Esophagus squamous epithelium (tissue), 5 donors: ENCODE measurements at regions not wholly inside any gene's neighbourhood (a gene's known extent, or its start where the extent isn't known, plus 50 kb on each side); places are given as distances from the start of the nearest gene placed in this dataset.

Source experiments
- DNase-seq: peaks from one replicate; lab custom pipeline; 2025; lab: John Stamatoyannopoulos, UW
- H3K27ac ChIP-seq, 4 donors: fragments of 200-600 bp; sonication (generic); one replicate each; pipeline ENCODE4 v1.5.1; 2016 to 2019; ENCODE audit warnings: mild to moderate bottlenecking in 1 of 4
- H3K27me3 ChIP-seq, 4 donors: fragments of 200-600 bp; sonication (generic); 1 replicate in 3 of 4; 2 replicates in 1 of 4; pipeline versions ENCODE4 v1.5.1 to v1.6.0; 2017 to 2021; ENCODE audit warnings: antibody characterized with exemption in 1 of 4
- H3K36me3 ChIP-seq, 3 donors: fragments of 200-600 bp; sonication (generic); one replicate each; pipeline ENCODE4 v1.5.1; 2016 to 2019
- H3K4me1 ChIP-seq, 3 donors: fragments of 200-600 bp; sonication (generic); one replicate each; pipeline ENCODE4 v1.5.1; 2017 to 2019
- H3K4me3 ChIP-seq, 4 donors: fragments of 200-600 bp; sonication (generic); 1 replicate in 3 of 4; 2 replicates in 1 of 4; pipeline ENCODE4 v1.5.1; 2016 to 2019; ENCODE audit warnings: mild to moderate bottlenecking in 2 of 4, moderate library complexity in 1 of 4
- H3K9me3 ChIP-seq, 3 donors: fragments of 200-600 bp; sonication (generic); one replicate each; pipeline ENCODE4 v1.5.1; 2016 to 2019
- POLR2A ChIP-seq, 4 donors: fragments of 450-650 bp; IDR thresholded peaks; one replicate each; pipeline ENCODE4 v1.6.1; 2017; ENCODE audit warnings: antibody characterized with exemption in 4 of 4, mild to moderate bottlenecking in 4 of 4, moderate library complexity in 3 of 4
- WGBS, 2 donors: methylation state at CpG; one replicate each; pipeline ENCODE4 v1.1.5; 2018; 5-methylcytosine and 5-hydroxymethylcytosine counted together
- intact Hi-C: fragments of 100-400 bp; cut with DNase I; formaldehyde crosslinking; loops from one replicate; pipeline ENCODE4 v1.15.0; 2022
- TF ChIP-seq, protein P1 (sequence below), 6 experiments: fragments of 450-650 bp in 4 of 6; fragments of 200-600 bp in 2 of 6; sonication (generic) in 2 of 6; IDR thresholded peaks; one replicate each; pipeline ENCODE4 v1.5.1; 2016 to 2019; ENCODE audit warnings: antibody characterized with exemption in 6 of 6, mild to moderate bottlenecking in 4 of 6, moderate library complexity in 4 of 6
- donor health status: DM: yes; HTN: yes; CAD: no.

GRCh38 chr5:41575110-41575779, 64.8 kb upstream of the PLCXD3 start:
- TF ChIP-seq, protein P1, sequence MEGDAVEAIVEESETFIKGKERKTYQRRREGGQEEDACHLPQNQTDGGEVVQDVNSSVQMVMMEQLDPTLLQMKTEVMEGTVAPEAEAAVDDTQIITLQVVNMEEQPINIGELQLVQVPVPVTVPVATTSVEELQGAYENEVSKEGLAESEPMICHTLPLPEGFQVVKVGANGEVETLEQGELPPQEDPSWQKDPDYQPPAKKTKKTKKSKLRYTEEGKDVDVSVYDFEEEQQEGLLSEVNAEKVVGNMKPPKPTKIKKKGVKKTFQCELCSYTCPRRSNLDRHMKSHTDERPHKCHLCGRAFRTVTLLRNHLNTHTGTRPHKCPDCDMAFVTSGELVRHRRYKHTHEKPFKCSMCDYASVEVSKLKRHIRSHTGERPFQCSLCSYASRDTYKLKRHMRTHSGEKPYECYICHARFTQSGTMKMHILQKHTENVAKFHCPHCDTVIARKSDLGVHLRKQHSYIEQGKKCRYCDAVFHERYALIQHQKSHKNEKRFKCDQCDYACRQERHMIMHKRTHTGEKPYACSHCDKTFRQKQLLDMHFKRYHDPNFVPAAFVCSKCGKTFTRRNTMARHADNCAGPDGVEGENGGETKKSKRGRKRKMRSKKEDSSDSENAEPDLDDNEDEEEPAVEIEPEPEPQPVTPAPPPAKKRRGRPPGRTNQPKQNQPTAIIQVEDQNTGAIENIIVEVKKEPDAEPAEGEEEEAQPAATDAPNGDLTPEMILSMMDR (IDR thresholded peaks at IDR 0.05) = no peak
- no peak for TF ChIP-seq POLR2A (IDR thresholded peaks at IDR 0.05)
- no peaks in the 10 kb centered on the region for H3K27me3 ChIP-seq
- 88 to 100% methylated on average over 1 of the region's 1 CpG for WGBS, 2 donors
- intact Hi-C loops = no loop called here
- no peak overlapping the region for H3K27ac ChIP-seq
- peaks cover 0 to 2% (median 0%) of the 10 kb centered on the region in 3 donors for H3K9me3 ChIP-seq
- no peaks in the 10 kb centered on the region for H3K36me3 ChIP-seq
- no peak overlapping the region for H3K4me3 ChIP-seq
- H3K4me1 ChIP-seq = no peaks in the 10 kb centered on the region
- no peak for DNase-seq

DNA sequence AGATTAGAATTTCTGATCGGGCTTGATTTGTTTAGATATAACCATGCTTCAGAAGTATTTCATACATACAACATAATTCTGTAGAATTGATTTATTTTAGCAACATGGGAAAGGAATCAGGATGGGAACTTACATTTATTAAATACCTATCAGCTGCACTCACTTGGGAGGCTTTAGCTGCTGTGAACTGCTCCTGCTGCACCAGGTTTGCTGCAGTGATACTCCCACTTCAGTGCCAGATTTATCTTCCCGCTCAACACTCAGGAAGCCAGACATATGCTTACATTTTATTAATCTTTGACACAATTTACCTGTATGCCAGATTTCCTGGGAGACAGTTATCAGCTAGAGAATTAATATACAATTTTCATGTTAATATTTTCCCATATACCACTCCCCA, 64.0 kb upstream of the PLCXD3 start:
- H3K27me3 ChIP-seq = no peaks in the 10 kb centered on the region
- no peak overlapping the region for H3K4me3 ChIP-seq
- H3K9me3 ChIP-seq = peaks cover 0 to 4% (median 0%) of the 10 kb centered on the region in 3 donors
- 65 to 76% methylated on average over 2 of the region's 2 CpGs for WGBS, 2 donors
- intact Hi-C loops = no loop called here
- TF ChIP-seq, protein P1 (IDR thresholded peaks at IDR 0.05) = no peak
- TF ChIP-seq POLR2A (IDR thresholded peaks at IDR 0.05) = no peak
- H3K27ac ChIP-seq = no peak overlapping the region
- no peaks in the 10 kb centered on the region for H3K4me1 ChIP-seq
- no peaks in the 10 kb centered on the region for H3K36me3 ChIP-seq
- DNase-seq = no peak
